Heart left ventricle (tissue), 16 donors: ENCODE measurements at regions not wholly inside any gene's neighbourhood (a gene's known extent, or its start where the extent isn't known, plus 50 kb on each side); places are given as distances from the start of the nearest gene placed in this dataset.

Source experiments
- ATAC-seq, 4 donors: fragments of 200-7000 bp; cut with Tn5 transposase; one replicate each; pipeline ENCODE4 v1.9.1; 2020 to 2022; ENCODE audit warnings: moderate library complexity in 4 of 4, mild to moderate bottlenecking in 3 of 4, moderate number of reproducible peaks in 1 of 4
- DNase-seq, 5 donors: peaks; one replicate each; pipeline ENCODE4 v3.0.0-alpha.2; 2020
- H3K27ac ChIP-seq, 12 donors: fragments of 200-600 bp; sonication (generic) in 4 of 12; one replicate each; pipeline versions ENCODE4 v1.5.0 to v1.8.0; 2016 to 2022; ENCODE audit warnings: mild to moderate bottlenecking in 2 of 12
- H3K27me3 ChIP-seq, 9 donors: fragments of 200-600 bp; sonication (generic) in 2 of 9; one replicate each; pipeline versions ENCODE4 v1.5.1 to v1.8.0; 2016 to 2022; ENCODE audit warnings: mild to moderate bottlenecking in 3 of 9
- H3K36me3 ChIP-seq, 9 donors: fragments of 200-600 bp; sonication (generic) in 2 of 9; one replicate each; pipeline versions ENCODE4 v1.5.0 to v1.8.0; 2018 to 2022; ENCODE audit warnings: mild to moderate bottlenecking in 2 of 9
- H3K4me1 ChIP-seq, 12 donors: fragments of 200-600 bp; sonication (generic) in 4 of 12; one replicate each; pipeline versions ENCODE4 v1.5.0 to v1.8.0; 2016 to 2022; ENCODE audit warnings: mild to moderate bottlenecking in 3 of 12
- H3K4me3 ChIP-seq, 12 donors: fragments of 200-600 bp; sonication (generic) in 4 of 12; one replicate each; pipeline versions ENCODE4 v1.5.0 to v1.8.0; 2017 to 2022; ENCODE audit warnings: mild to moderate bottlenecking in 9 of 12, moderate library complexity in 4 of 12
- H3K9me3 ChIP-seq, 12 donors: fragments of 200-600 bp; sonication (generic) in 4 of 12; one replicate each; pipeline versions ENCODE4 v1.5.0 to v1.8.0; 2016 to 2022; ENCODE audit warnings: mild to moderate bottlenecking in 1 of 12
- CTCF ChIP-seq, 12 donors: fragments of 200-600 bp; sonication (generic) in 4 of 12; IDR thresholded peaks; one replicate each; pipeline versions ENCODE4 v1.5.0 to v1.8.0; 2018 to 2022; ENCODE audit warnings: antibody characterized with exemption in 12 of 12, mild to moderate bottlenecking in 5 of 12
- POLR2A ChIP-seq, 2 donors: fragments of 450-650 bp; IDR thresholded peaks; one replicate each; pipeline ENCODE4 v1.6.1; 2017; ENCODE audit warnings: antibody characterized with exemption in 2 of 2, mild to moderate bottlenecking in 2 of 2, moderate library complexity in 2 of 2
- WGBS, 4 donors: extraction: QIAGEN DNeasy Blood & Tissue Kit in 2 of 4; methylation state at CpG; one replicate each; pipeline versions ENCODE4 v1.1.5 to v1.1.7; 2013 to 2018; 5-methylcytosine and 5-hydroxymethylcytosine counted together
- intact Hi-C, 10 donors: fragments of 100-400 bp; cut with DNase I; formaldehyde crosslinking; loops; one replicate each; pipeline versions ENCODE4 v1.11.1 to v1.14.2; 2022
- donor health status: ischemic (EF 13 %, LVEDD 7.1; RV severe dilation, severe dysfunction).
- donor health status: healthy with polysubstance abuse.
- donor health status: DM: no; HTN: yes; CAD: no.
- donor health status: DM: no; HTN: no; CAD: no.
- donor health status: ischemic (EF 25% LVEDD 6.9; RV normal size, moderate dysfunction).
- donor health status: ischemic (EF 25% LVEDD 5.7; RV mildly dilated, moderate dysfunction).
- donor health status: healthy.
- donor health status: DM: yes; HTN: yes; CAD: no.
- donor health status: ischemic (EF 35%, LVEDD 5.7; RV mildly dilated, moderate dysfunction).
- donor health status: nonischemic (EF 11% LVEDD 7.7; RV severe dilation, severe dysfunction).
- donor health status: DM: yes; HTN: yes; CAD: no.
- donor health status: PGD.
- donor health status: ischemic (EF 29% LVEDD 5.4; RV normal size, mild dysfunction).
- donor health status: nonischemic (EF 23%, LVEDD 6.1; RV moderate dilation, normal function).

DNA sequence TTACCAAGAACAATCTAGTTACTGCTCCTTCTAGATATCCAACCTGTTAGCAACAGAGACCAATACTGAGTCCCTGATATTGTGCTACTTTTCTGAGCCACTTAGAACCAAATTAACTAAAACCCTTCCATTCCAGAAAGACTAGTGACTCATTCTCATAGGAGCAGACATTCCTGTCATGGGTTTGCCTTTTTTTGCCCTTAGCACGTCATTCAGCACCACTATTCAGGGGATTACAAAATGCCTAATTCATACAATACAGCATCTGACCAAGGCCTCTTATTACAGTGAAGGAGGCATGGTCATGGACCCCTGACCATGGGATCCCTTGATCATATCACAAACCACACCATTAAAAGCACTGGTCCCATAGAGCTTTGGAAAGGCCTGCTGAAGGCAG, 123.8 kb upstream of the CXCL13 start:
- intact Hi-C loops, result loop anchor here in 1 of 10 donors (10.0 kb wide), 1 partner anchor 123 kb away; the partner anchor contains the start of gene CXCL13
- WGBS, 4 donors, result 67 to 91% (median 86%) methylated on average over 1 of the region's 1 CpG
- no peaks in the 10 kb centered on the region for H3K4me1 ChIP-seq
- H3K27ac ChIP-seq, result no peak overlapping the region
- TF ChIP-seq POLR2A (IDR thresholded peaks at IDR 0.05) (no peak), CTCF (IDR thresholded peaks at IDR 0.05) (no peak)
- no peaks in the 10 kb centered on the region for H3K27me3 ChIP-seq
- H3K9me3 ChIP-seq, result peaks cover 0 to 9% (median 0%) of the 10 kb centered on the region in 12 donors
- no peaks in the 10 kb centered on the region for H3K36me3 ChIP-seq
- H3K4me3 ChIP-seq, result no peak overlapping the region
- DNase-seq (no peak), ATAC-seq (no peak)

- Histone ChIP-seq H3K9me3 (peaks cover 0 to 3% (median 0%) of the 10 kb centered on the region in 12 donors), H3K27me3 (no peaks in the 10 kb centered on the region), H3K4me1 (peaks cover 0 to 8% (median 1%) of the 10 kb centered on the region in 12 donors), H3K27ac (peak overlapping the region in 3 of 12 donors; percentile 11 to 46 (median 14)), H3K4me3 (no peak overlapping the region), H3K36me3 (no peaks in the 10 kb centered on the region)
- no peak for TF ChIP-seq POLR2A (IDR thresholded peaks at IDR 0.05)
- TF ChIP-seq CTCF (IDR thresholded peaks at IDR 0.05), result no peak
- no peak for DNase-seq
- 43 to 57% (median 51%) methylated on average over 1 of the region's 1 CpG for WGBS, 4 donors
- peak; percentile 63 to 96 (median 80) for ATAC-seq
- intact Hi-C loops, result loop anchor here in 1 of 10 donors (10.0 kb wide), 1 partner anchor 116 kb away; the partner anchor contains the start of gene CXCL13
Observed at GRCh38 chr4:77488882-77489281, 116.7 kb upstream of the CXCL13 start.

DNA sequence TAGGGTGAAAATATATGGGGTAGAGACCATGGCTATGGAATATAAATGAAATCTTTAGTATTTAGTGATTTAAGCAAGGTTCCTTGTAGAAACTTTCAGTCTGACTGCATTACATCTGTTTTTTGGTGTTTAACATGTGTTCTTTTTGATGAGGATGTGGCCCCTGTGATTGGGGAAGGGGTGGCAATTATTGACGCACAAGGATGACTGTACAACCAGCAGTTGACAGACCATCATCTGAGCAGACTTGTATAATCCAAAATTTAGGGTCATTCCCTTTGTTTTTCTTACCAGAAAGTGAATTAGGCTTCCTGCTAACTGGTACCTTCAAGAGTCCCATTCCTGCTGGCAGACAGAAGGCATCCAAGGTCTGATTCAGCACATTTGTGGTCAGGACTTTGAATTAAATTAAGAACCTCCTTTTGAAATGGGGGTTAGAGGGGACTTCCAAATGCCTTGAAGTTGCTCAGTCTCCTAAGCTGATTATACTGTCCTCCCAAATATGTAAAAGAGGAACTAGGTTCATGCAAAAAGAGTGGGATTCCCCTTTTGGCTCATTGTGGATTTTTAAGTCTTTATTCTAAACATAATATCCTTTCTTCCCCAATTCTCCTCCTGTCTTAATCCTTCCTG, 112.4 kb upstream of the CXCL13 start:
- Histone ChIP-seq H3K4me1 (peaks cover 0 to 8% (median 1%) of the 10 kb centered on the region in 12 donors), H3K36me3 (no peaks in the 10 kb centered on the region), H3K27me3 (no peaks in the 10 kb centered on the region), H3K4me3 (no peak overlapping the region), H3K27ac (no peak overlapping the region), H3K9me3 (no peaks in the 10 kb centered on the region)
- intact Hi-C loops, result no loop called here
- 86 to 94% (median 88%) methylated on average over 1 of the region's 1 CpG for WGBS, 4 donors
- DNase-seq (no peak), ATAC-seq (no peak)
- TF ChIP-seq CTCF (IDR thresholded peaks at IDR 0.05) (no peak), POLR2A (IDR thresholded peaks at IDR 0.05) (no peak)

- Histone ChIP-seq H3K9me3 (no peaks in the 10 kb centered on the region), H3K27me3 (no peaks in the 10 kb centered on the region), H3K36me3 (no peaks in the 10 kb centered on the region), H3K27ac (no peak overlapping the region), H3K4me1 (peaks cover 0 to 3% (median 0%) of the 10 kb centered on the region in 12 donors), H3K4me3 (no peak overlapping the region)
- ATAC-seq (no peak), DNase-seq (no peak)
- 55 to 73% (median 61%) methylated on average over 2 of the region's 2 CpGs for WGBS, 4 donors
- TF ChIP-seq POLR2A (IDR thresholded peaks at IDR 0.05), result no peak
- TF ChIP-seq CTCF (IDR thresholded peaks at IDR 0.05), result no peak
- intact Hi-C loops, result no loop called here
Observed at GRCh38 chr4:77493829-77494551, 111.6 kb upstream of the CXCL13 start.
